Suprapubic skin (tissue), 3 donors: ENCODE measurements at regions not wholly inside any gene's neighbourhood (a gene's known extent, or its start where the extent isn't known, plus 50 kb on each side); places are given as distances from the start of the nearest gene placed in this dataset.

Source experiments
- CTCF ChIP-seq, 2 donors: fragments of 200-600 bp in 1 of 2; fragments of 450-650 bp in 1 of 2; sonication (generic) in 1 of 2; IDR thresholded peaks; one replicate each; pipeline ENCODE4 v1.5.1; 2016 to 2019; ENCODE audit warnings: antibody characterized with exemption in 2 of 2, mild to moderate bottlenecking in 1 of 2, moderate library complexity in 1 of 2
- POLR2AphosphoS5 ChIP-seq, 3 donors: sonication (generic); formaldehyde crosslinking; IDR thresholded peaks; one replicate each; pipeline ENCODE4 v1.6.1; 2017; ENCODE audit warnings: antibody characterized with exemption in 3 of 3

DNA sequence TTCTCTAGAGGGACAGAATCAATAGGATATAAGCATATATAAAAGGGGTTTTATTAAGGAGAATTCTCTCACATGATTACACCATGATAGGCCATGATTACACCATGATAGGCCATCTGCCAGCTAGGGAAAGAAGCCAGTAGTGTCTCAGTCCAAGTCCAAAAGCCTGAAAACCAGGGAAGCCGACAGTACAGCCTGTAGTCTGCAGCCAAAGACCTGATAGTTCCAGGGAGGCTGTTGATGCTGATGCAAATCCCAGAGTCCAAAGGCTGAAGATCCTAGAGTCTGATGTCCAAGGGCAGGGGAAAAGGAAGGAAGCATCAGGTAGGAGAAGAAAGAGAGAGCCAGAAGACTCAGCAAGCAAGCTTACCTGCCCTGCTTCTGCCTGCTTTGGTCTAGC is 411.3 kb upstream of the EMCN start:
- TF ChIP-seq CTCF (IDR thresholded peaks at IDR 0.05) (no peak), POLR2AphosphoS5 (IDR thresholded peaks at IDR 0.05) (no peak)
